GM12891 (cell line): ENCODE measurements at regions not wholly inside any gene's neighbourhood (a gene's known extent, or its start where the extent isn't known, plus 50 kb on each side); places are given as distances from the start of the nearest gene placed in this dataset.

Experiments
- POLR2A ChIP-seq: IDR thresholded peaks from 2 replicates; pipeline ENCODE4 v1.6.1; 2011; ENCODE audit warnings: low read depth, low read length, control low read depth
- POLR2AphosphoS5 ChIP-seq: IDR thresholded peaks from 2 replicates; pipeline ENCODE4 v1.6.1; 2011; ENCODE audit warnings: low read depth, low read length, control low read depth
- SPI1 ChIP-seq: IDR thresholded peaks from 2 replicates; pipeline ENCODE4 v1.6.1; 2011; ENCODE audit warnings: low read depth, low read length, control low read depth
- TAF1 ChIP-seq: IDR thresholded peaks from 2 replicates; pipeline ENCODE4 v1.6.1; 2011; ENCODE audit warnings: low read depth, low read length, control low read depth

GRCh38 chr11:106594751-106595351 is 423.4 kb downstream of the GUCY1A2 start:
- no peak for TF ChIP-seq POLR2A
- no peak for TF ChIP-seq POLR2AphosphoS5
- no peak for TF ChIP-seq TAF1
- TF ChIP-seq SPI1, result no peak
